ENCODE measurements at regions not wholly inside any gene's neighbourhood (a gene's known extent, or its start where the extent isn't known, plus 50 kb on each side); places are given as distances from the start of the nearest gene placed in this dataset.

DNA sequence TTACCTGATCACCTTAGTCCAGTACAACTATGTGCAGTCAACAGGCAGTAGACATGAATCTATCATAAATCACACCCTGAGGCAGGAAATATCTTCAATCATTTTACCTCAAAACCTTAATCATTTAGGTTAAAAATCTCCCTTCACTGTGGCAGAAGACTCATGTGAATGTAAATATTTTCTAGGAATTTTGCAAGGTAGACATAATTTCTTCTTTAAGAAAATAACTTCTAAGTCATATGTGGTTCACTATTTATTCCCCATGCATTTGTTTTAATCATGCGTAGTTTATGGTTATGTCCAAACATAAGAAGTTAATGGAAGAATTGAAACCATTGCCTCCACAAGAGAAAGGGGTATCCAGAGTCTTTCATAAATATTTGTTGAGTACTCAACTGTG lies 97.0 kb downstream of the HMHB1 start:
- Histone ChIP-seq H3K9me3 (ENCODE audit: control extremely low read depth in 1 of 3, control insufficient read depth in 2 of 3, insufficient read depth in 1 of 3, low read length in 2 of 3) (peaks cover 0 to 3% (median 0%) of the 10 kb centered on the region in 3 donors), H3K79me2 (ENCODE audit: control insufficient read depth, insufficient read depth, low read length) (no peaks in the 10 kb centered on the region), H3K4me2 (replicated peaks; ENCODE audit: low read depth, low read length, poor library complexity, severe bottlenecking) (no peak overlapping the region), H3K4me3 (ENCODE audit: control extremely low read depth in 1 of 5, extremely low read depth in 1 of 5, insufficient read depth in 1 of 5, low read depth in 2 of 5, low read length in 4 of 5) (no peak overlapping the region), H4K20me1 (ENCODE audit: control insufficient read depth, insufficient read depth, low read length, poor library complexity, severe bottlenecking) (no peaks in the 10 kb centered on the region), H3K27ac (ENCODE audit: low read length in 2 of 2) (no peak overlapping the region), H2AFZ (ENCODE audit: insufficient read depth, low read depth, low read length, poor library complexity, severe bottlenecking) (no peak overlapping the region), H3K9ac (ENCODE audit: low read length) (no peak overlapping the region), H3K4me1 (ENCODE audit: control insufficient read depth in 2 of 2, insufficient read depth in 2 of 2, low read length in 2 of 2) (no peaks in the 10 kb centered on the region), H3K36me3 (replicated peaks in 1 of 2; ENCODE audit: control extremely low read depth in 1 of 2, control insufficient read depth in 1 of 2, extremely low read depth in 1 of 2, insufficient read depth in 2 of 2, low read length in 1 of 2) (no peaks in the 10 kb centered on the region), H3K27me3 (replicated peaks in 1 of 4; ENCODE audit: control extremely low read depth in 1 of 4, control insufficient read depth in 3 of 4, insufficient read depth in 4 of 4, low read length in 3 of 4) (no peaks in the 10 kb centered on the region)
- DNase-seq (no peak), ATAC-seq (ENCODE audit: low read depth) (no peak)
- no peak overlapping the region for H3K4me3 Mint-ChIP-seq
- no peak overlapping the region for H3K27ac Mint-ChIP-seq
- peaks cover 5% of the 10 kb centered on the region for H3K27me3 Mint-ChIP-seq
- no CpG with 5 or more reads among the region's 1 CpG for WGBS (ENCODE audit: insufficient coverage)
- ChIA-PET CTCF (no interaction called here), POLR2A (no interaction called here)
- intact Hi-C loops (cut with micrococcal nuclease): no loop called here
- TF ChIP-seq, protein P1, sequence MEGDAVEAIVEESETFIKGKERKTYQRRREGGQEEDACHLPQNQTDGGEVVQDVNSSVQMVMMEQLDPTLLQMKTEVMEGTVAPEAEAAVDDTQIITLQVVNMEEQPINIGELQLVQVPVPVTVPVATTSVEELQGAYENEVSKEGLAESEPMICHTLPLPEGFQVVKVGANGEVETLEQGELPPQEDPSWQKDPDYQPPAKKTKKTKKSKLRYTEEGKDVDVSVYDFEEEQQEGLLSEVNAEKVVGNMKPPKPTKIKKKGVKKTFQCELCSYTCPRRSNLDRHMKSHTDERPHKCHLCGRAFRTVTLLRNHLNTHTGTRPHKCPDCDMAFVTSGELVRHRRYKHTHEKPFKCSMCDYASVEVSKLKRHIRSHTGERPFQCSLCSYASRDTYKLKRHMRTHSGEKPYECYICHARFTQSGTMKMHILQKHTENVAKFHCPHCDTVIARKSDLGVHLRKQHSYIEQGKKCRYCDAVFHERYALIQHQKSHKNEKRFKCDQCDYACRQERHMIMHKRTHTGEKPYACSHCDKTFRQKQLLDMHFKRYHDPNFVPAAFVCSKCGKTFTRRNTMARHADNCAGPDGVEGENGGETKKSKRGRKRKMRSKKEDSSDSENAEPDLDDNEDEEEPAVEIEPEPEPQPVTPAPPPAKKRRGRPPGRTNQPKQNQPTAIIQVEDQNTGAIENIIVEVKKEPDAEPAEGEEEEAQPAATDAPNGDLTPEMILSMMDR (IDR thresholded peaks at IDR 0.05): no peak
- TF ChIP-seq EZH2 (IDR thresholded peaks at IDR 0.05; ENCODE audit: borderline replicate concordance, insufficient read depth, low read depth, low read length, poor library complexity, severe bottlenecking): no peak
- no peaks in the 10 kb centered on the region for H3K4me1 Mint-ChIP-seq
- no peaks in the 10 kb centered on the region for H3K9me3 Mint-ChIP-seq (ENCODE audit: insufficient read depth)

DNA sequence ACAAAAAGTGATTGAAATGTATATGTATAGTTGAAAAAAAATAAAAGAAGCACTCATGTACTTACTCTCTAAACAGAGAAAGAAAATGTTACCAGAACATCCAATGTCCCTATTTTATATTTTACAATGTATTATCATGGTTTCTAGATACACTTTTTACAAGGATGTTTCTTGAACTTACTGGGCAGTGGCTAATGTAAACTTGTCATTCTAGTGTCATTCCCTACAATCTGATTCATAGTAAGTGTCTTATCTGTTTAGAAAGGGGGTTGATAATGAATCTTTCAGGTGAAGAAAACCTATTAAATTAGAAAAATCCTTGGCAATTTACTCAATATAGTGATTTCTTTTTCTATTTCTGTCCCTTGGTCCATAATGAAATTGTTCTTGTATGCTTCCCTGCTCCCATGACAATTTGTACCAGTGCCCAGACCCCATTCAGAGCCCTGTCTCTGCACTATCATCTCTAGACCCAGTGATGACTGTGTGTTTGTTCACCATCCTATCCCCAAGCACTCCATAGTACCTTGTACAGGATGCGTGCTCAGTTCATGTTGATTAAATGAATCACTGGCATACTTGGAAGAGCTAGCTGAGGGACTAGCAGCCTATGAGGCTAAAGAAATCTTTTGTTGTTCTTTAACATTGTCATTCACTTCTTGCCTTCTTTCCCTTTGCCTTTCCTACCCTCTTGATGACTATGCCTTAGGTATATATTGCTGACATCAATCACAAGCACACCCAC lies 101.2 kb downstream of the HMHB1 start:
- H3K4me3 ChIP-seq (ENCODE audit: control extremely low read depth in 1 of 5, extremely low read depth in 1 of 5, insufficient read depth in 1 of 5, low read depth in 2 of 5, low read length in 4 of 5): no peak overlapping the region
- no peaks in the 10 kb centered on the region for H3K27me3 ChIP-seq (replicated peaks in 1 of 4; ENCODE audit: control extremely low read depth in 1 of 4, control insufficient read depth in 3 of 4, insufficient read depth in 4 of 4, low read length in 3 of 4)
- H2AFZ ChIP-seq (ENCODE audit: insufficient read depth, low read depth, low read length, poor library complexity, severe bottlenecking): no peak overlapping the region
- Mint-ChIP-seq H3K27me3 (peaks cover 13% of the 10 kb centered on the region), H3K27ac (no peak overlapping the region), H3K4me1 (no peaks in the 10 kb centered on the region), H3K4me3 (no peak overlapping the region), H3K9me3 (ENCODE audit: insufficient read depth) (no peaks in the 10 kb centered on the region)
- no peak overlapping the region for H3K4me2 ChIP-seq (replicated peaks; ENCODE audit: low read depth, low read length, poor library complexity, severe bottlenecking)
- TF ChIP-seq, protein P1 (IDR thresholded peaks at IDR 0.05): no peak
- TF ChIP-seq EZH2 (IDR thresholded peaks at IDR 0.05; ENCODE audit: borderline replicate concordance, insufficient read depth, low read depth, low read length, poor library complexity, severe bottlenecking): no peak
- H3K4me1 ChIP-seq (ENCODE audit: control insufficient read depth in 2 of 2, insufficient read depth in 2 of 2, low read length in 2 of 2): no peaks in the 10 kb centered on the region
- no peaks in the 10 kb centered on the region for H4K20me1 ChIP-seq (ENCODE audit: control insufficient read depth, insufficient read depth, low read length, poor library complexity, severe bottlenecking)
- no peaks in the 10 kb centered on the region for H3K36me3 ChIP-seq (replicated peaks in 1 of 2; ENCODE audit: control extremely low read depth in 1 of 2, control insufficient read depth in 1 of 2, extremely low read depth in 1 of 2, insufficient read depth in 2 of 2, low read length in 1 of 2)
- H3K9ac ChIP-seq (ENCODE audit: low read length): no peak overlapping the region
- DNase-seq (no peak), ATAC-seq (ENCODE audit: low read depth) (no peak)
- H3K9me3 ChIP-seq (ENCODE audit: control extremely low read depth in 1 of 3, control insufficient read depth in 2 of 3, insufficient read depth in 1 of 3, low read length in 2 of 3): no peaks in the 10 kb centered on the region
- no peaks in the 10 kb centered on the region for H3K79me2 ChIP-seq (ENCODE audit: control insufficient read depth, insufficient read depth, low read length)
- ChIA-PET CTCF (interaction anchor here (0.6 kb wide), 1 partner anchor 692 kb away, joined by 3 read pairs; no protein-coding TSS in a partner anchor), POLR2A (no interaction called here)
- WGBS (ENCODE audit: insufficient coverage): no CpG with 5 or more reads among the region's 1 CpG
- H3K27ac ChIP-seq (ENCODE audit: low read length in 2 of 2): no peak overlapping the region
- intact Hi-C loops (cut with micrococcal nuclease): no loop called here
